ENCODE measurements at regions not wholly inside any gene's neighbourhood (a gene's known extent, or its start where the extent isn't known, plus 50 kb on each side); places are given as distances from the start of the nearest gene placed in this dataset.

DNA sequence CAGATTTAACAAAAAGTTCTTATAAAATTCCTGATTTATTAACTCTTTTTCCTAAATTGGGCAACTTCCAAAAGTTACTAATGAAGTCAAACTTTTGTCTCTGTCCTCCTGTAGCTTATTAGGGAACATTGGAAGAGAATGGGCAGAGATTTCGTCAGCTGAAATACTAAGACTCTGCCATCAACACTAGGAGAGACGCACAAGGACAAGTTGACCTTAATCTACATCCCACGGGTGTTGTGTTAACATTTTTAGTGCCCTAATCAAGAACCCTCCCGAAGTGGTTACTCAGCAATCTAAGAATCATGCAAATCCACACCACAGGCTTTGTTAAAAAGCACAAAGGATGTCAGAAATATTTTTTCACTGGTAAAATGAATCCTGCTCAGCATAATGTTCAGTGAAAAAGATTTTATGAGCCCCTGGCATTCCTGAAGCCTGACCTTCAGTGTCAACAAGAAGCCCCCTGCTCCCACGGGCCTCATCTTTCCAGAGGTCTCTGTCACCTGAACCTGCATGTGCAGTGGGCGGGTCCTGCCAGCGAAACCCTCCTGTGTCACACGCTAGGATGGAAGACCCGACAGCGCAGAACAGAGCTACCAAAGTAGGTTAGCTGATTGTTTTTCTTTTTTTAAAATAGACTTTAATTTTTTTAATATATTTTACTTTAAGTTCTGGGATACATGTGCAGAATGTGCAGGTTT is 70.6 kb upstream of the AKR1E2 start:
- TF ChIP-seq ZBTB7A (IDR thresholded peaks at IDR 0.05; ENCODE audit: low read depth) (no peak), EP300 (IDR thresholded peaks at IDR 0.05; ENCODE audit: borderline replicate concordance) (no peak), TEAD4 (IDR thresholded peaks at IDR 0.05) (no peak), TCF12 (IDR thresholded peaks at IDR 0.05; ENCODE audit: low read depth) (no peak), FOXM1 (IDR thresholded peaks at IDR 0.05; ENCODE audit: borderline replicate concordance, low read depth) (no peak)
- TF ChIP-seq, protein P1, sequence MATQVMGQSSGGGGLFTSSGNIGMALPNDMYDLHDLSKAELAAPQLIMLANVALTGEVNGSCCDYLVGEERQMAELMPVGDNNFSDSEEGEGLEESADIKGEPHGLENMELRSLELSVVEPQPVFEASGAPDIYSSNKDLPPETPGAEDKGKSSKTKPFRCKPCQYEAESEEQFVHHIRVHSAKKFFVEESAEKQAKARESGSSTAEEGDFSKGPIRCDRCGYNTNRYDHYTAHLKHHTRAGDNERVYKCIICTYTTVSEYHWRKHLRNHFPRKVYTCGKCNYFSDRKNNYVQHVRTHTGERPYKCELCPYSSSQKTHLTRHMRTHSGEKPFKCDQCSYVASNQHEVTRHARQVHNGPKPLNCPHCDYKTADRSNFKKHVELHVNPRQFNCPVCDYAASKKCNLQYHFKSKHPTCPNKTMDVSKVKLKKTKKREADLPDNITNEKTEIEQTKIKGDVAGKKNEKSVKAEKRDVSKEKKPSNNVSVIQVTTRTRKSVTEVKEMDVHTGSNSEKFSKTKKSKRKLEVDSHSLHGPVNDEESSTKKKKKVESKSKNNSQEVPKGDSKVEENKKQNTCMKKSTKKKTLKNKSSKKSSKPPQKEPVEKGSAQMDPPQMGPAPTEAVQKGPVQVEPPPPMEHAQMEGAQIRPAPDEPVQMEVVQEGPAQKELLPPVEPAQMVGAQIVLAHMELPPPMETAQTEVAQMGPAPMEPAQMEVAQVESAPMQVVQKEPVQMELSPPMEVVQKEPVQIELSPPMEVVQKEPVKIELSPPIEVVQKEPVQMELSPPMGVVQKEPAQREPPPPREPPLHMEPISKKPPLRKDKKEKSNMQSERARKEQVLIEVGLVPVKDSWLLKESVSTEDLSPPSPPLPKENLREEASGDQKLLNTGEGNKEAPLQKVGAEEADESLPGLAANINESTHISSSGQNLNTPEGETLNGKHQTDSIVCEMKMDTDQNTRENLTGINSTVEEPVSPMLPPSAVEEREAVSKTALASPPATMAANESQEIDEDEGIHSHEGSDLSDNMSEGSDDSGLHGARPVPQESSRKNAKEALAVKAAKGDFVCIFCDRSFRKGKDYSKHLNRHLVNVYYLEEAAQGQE (IDR thresholded peaks at IDR 0.05; ENCODE audit: low read depth), result no peak

All from Ishikawa (cell line).